K562 (cell line): ENCODE measurements at regions not wholly inside any gene's neighbourhood (a gene's known extent, or its start where the extent isn't known, plus 50 kb on each side); places are given as distances from the start of the nearest gene placed in this dataset.

Experiments used
- ATAC-seq: fragments of 200-7000 bp; cut with Tn5 transposase; 3 replicates; pipeline ENCODE4 v1.9.1; 2020; ENCODE audit warnings: moderate library complexity
- BruUV-seq: library from RNA; stranded (reverse); fragments of 400-500 nt; replicated peaks from 2 replicates; lab custom pipeline; 2021; lab: Mats Ljungman, UMichigan
- CTCF ChIA-PET: fragments of 300-600 bp; formaldehyde crosslinking; extraction: SDS; loops from one replicate; lab custom pipeline; 2021; ENCODE audit warnings: low intra/inter-chr PET ratio; lab: Yijun Ruan, JAX
- POLR2A ChIA-PET: fragments of 300-600, 350-650 bp; sonication (Branson Sonifier 250); formaldehyde crosslinking; extraction: SDS; loops from one replicate; lab custom pipeline; 2021; ENCODE audit warnings: antibody characterized with exemption, inconsistent platforms; lab: Yijun Ruan, JAX
- DNase-seq, 4 experiments: peaks; one replicate each; pipeline versions ENCODE4 v3.0.0 to v3.0.0-alpha.2; 2011 to 2018; ENCODE audit warnings: low spot score in 3 of 4, mixed read lengths in 3 of 4; ENCODE audit errors: extremely low read depth in 1 of 4
- FAIRE-seq: peaks from 2 replicates; lab custom pipeline; 2011; peaks lifted over from hg19 to GRCh38; lab: Jason Lieb, UNC
- H2AFZ ChIP-seq: 2 replicates; pipeline ENCODE4 v1.6.0; 2011; ENCODE audit warnings: low read depth, low read length, control low read depth, inconsistent platforms
- H3K27ac ChIP-seq: fragments of 200-600 bp; 3 replicates; pipeline ENCODE4 v1.8.0; 2011; ENCODE audit warnings: low read depth, mild to moderate bottlenecking, control low read depth, inconsistent platforms, low read length, moderate library complexity, mixed read lengths; ENCODE audit errors: extremely low read depth
- H3K27me3 ChIP-seq, 2 experiments: fragments of 300-600 bp in 1 of 2; 2 replicates in 1 of 2; 3 replicates in 1 of 2; pipeline versions ENCODE4 v1.6.0 to v1.8.0; 2011; ENCODE audit warnings: inconsistent platforms in 2 of 2, low read length in 2 of 2, mild to moderate bottlenecking in 1 of 2, mixed read lengths in 1 of 2, moderate library complexity in 1 of 2; ENCODE audit not compliant: control insufficient read depth in 2 of 2, insufficient read depth in 2 of 2
- H3K36me3 ChIP-seq: fragments of 300-600 bp; 3 replicates; pipeline ENCODE4 v1.8.0; 2011; ENCODE audit warnings: mild to moderate bottlenecking, low read length, inconsistent platforms; ENCODE audit not compliant: control insufficient read depth, insufficient read depth
- H3K4me1 ChIP-seq, 2 experiments: fragments of 200-600 bp in 1 of 2; replicated peaks in 1 of 2; 2 replicates in 1 of 2; 3 replicates in 1 of 2; pipeline versions ENCODE4 v1.5.1 to v1.8.0; 2011; ENCODE audit warnings: inconsistent platforms in 2 of 2, low read length in 2 of 2, mild to moderate bottlenecking in 1 of 2, mixed read lengths in 1 of 2, moderate library complexity in 1 of 2; ENCODE audit not compliant: control insufficient read depth in 2 of 2, insufficient read depth in 2 of 2
- H3K4me2 ChIP-seq: 2 replicates; pipeline ENCODE4 v1.6.1; 2011; ENCODE audit warnings: low read length, control low read depth, inconsistent platforms, mixed read lengths; ENCODE audit not compliant: insufficient read depth
- H3K4me3 ChIP-seq: fragments of 200-600 bp; sonication (generic), shearing (Covaris generic); 2 replicates; pipeline ENCODE4 v1.5.1; 2016; ENCODE audit warnings: control low read depth, inconsistent platforms
- H3K79me2 ChIP-seq: fragments of 200-600 bp; 3 replicates; pipeline ENCODE4 v1.8.0; 2011; ENCODE audit warnings: low read length, inconsistent platforms; ENCODE audit not compliant: control insufficient read depth, insufficient read depth
- H3K9ac ChIP-seq, 2 experiments: 2 replicates each; pipeline versions ENCODE4 v1.6.0 to v1.6.1; 2011; ENCODE audit warnings: low read depth in 2 of 2, low read length in 2 of 2, control low read depth in 1 of 2, inconsistent platforms in 1 of 2, mild to moderate bottlenecking in 1 of 2, mixed read lengths in 1 of 2; ENCODE audit not compliant: insufficient read depth in 1 of 2
- H3K9me1 ChIP-seq: one replicate; pipeline ENCODE4 v1.6.0; 2011; ENCODE audit warnings: inconsistent platforms, mild to moderate bottlenecking, low read length, moderate library complexity; ENCODE audit not compliant: control insufficient read depth, insufficient read depth
- H3K9me3 ChIP-seq: replicated peaks from 2 replicates; pipeline ENCODE4 v1.5.1; 2011; ENCODE audit warnings: low read depth, low read length, inconsistent platforms; ENCODE audit not compliant: control insufficient read depth, insufficient read depth
- H4K20me1 ChIP-seq: replicated peaks from 2 replicates; pipeline ENCODE4 v1.6.1; 2011; ENCODE audit warnings: low read length, inconsistent platforms, mixed read lengths; ENCODE audit not compliant: control insufficient read depth, insufficient read depth
- BCOR ChIP-seq: fragments of 450-650 bp; IDR thresholded peaks from 2 replicates; pipeline ENCODE4 v1.6.1; 2016
- C11orf30 ChIP-seq: fragments of 450-650 bp; IDR thresholded peaks from 2 replicates; pipeline ENCODE4 v1.6.1; 2016; ENCODE audit warnings: low read depth, mild to moderate bottlenecking
- HDAC2 ChIP-seq: fragments of 450-650 bp; IDR thresholded peaks from 2 replicates; pipeline ENCODE4 v1.6.1; 2016; ENCODE audit warnings: mild to moderate bottlenecking
- KDM1A ChIP-seq, 2 experiments: fragments of 450-650 bp; IDR thresholded peaks; 2 replicates each; pipeline ENCODE4 v1.6.1; 2016; ENCODE audit warnings: mild to moderate bottlenecking in 2 of 2
- MAFF ChIP-seq: IDR thresholded peaks from 2 replicates; pipeline ENCODE4 v1.6.1; 2012; ENCODE audit warnings: low read length, improper control_type of control experiment
- MAFG ChIP-seq: fragments of 450-650 bp; conservative IDR thresholded peaks from 2 replicates; pipeline ENCODE4 v1.6.1; 2016; ENCODE audit warnings: missing genetic modification characterization, missing compliant biosample characterization
- MAFK ChIP-seq: IDR thresholded peaks from 2 replicates; pipeline ENCODE4 v1.6.1; 2011; ENCODE audit warnings: low read length, improper control_type of control experiment
- MCM2 ChIP-seq: fragments of 450-650 bp; IDR thresholded peaks from 2 replicates; pipeline ENCODE4 v1.6.1; 2017; ENCODE audit warnings: low read depth, mild to moderate bottlenecking
- MYC ChIP-seq, 2 experiments: fragments of 250-450 bp in 1 of 2; sonication (Bioruptor Pico) in 1 of 2; IDR thresholded peaks; 2 replicates each; pipeline versions ENCODE4 v1.5.1 to v1.6.1; 2012 to 2021; ENCODE audit warnings: low read depth in 2 of 2, borderline replicate concordance in 1 of 2, improper control_type of control experiment in 1 of 2, low read length in 1 of 2, mild to moderate bottlenecking in 1 of 2, moderate library complexity in 1 of 2
- RBM25 ChIP-seq: fragments of 200-400 bp; formaldehyde crosslinking; IDR thresholded peaks from 2 replicates; pipeline ENCODE4 v1.6.1; 2018; ENCODE audit warnings: low read length, low read depth, moderate library complexity; ENCODE audit not compliant: severe bottlenecking
- SMARCA5 ChIP-seq: fragments of 450-650 bp; IDR thresholded peaks from 2 replicates; pipeline ENCODE4 v1.6.1; 2016
- ZBED1 ChIP-seq: IDR thresholded peaks from 2 replicates; pipeline ENCODE4 v1.6.1; 2014
- ZFP36 ChIP-seq: fragments of 150-350 bp; IDR thresholded peaks from 2 replicates; pipeline ENCODE4 v1.6.1; 2018; ENCODE audit warnings: low read length, low read depth; ENCODE audit not compliant: partially characterized antibody
- ZNF121 ChIP-seq: sonication (generic); formaldehyde crosslinking; conservative IDR thresholded peaks from 2 replicates; pipeline ENCODE4 v1.8.0; 2022; ENCODE audit warnings: missing genetic modification reagents
- ZNF316 ChIP-seq: fragments of 450-650 bp; IDR thresholded peaks from 2 replicates; pipeline ENCODE4 v1.6.1; 2016
- WGBS: fragments of 100-300 bp; shearing (Covaris generic); methylation state at CpG from one replicate; pipeline ENCODE4 v1.1.6; 2016; ENCODE audit warnings: low coverage, mixed read lengths; ENCODE audit not compliant: insufficient coverage; ENCODE audit errors: missing lambda C conversion rate; 5-methylcytosine and 5-hydroxymethylcytosine counted together
- in situ Hi-C: fragments of 300-500 bp; cut with MboI; formaldehyde crosslinking; loops from 4 replicates; pipeline ENCODE4 v1.15.0; 2018; ENCODE audit warnings: inconsistent platforms, mixed read lengths
- intact Hi-C: fragments of 100-400 bp; cut with micrococcal nuclease; formaldehyde crosslinking; loops from 2 replicates; pipeline ENCODE4 v1.14.2; 2022
- TF ChIP-seq, protein P1 (sequence below): sonication (generic); formaldehyde crosslinking; IDR thresholded peaks from 2 replicates; pipeline ENCODE4 v1.8.1; 2023; ENCODE audit warnings: mild to moderate bottlenecking, missing genetic modification reagents
- TF ChIP-seq, protein P2 (sequence below): fragments of 450-650 bp; conservative IDR thresholded peaks from 2 replicates; pipeline ENCODE4 v1.6.1; 2016; ENCODE audit warnings: missing genetic modification characterization, low read depth, mild to moderate bottlenecking, missing compliant biosample characterization, moderate library complexity

DNA sequence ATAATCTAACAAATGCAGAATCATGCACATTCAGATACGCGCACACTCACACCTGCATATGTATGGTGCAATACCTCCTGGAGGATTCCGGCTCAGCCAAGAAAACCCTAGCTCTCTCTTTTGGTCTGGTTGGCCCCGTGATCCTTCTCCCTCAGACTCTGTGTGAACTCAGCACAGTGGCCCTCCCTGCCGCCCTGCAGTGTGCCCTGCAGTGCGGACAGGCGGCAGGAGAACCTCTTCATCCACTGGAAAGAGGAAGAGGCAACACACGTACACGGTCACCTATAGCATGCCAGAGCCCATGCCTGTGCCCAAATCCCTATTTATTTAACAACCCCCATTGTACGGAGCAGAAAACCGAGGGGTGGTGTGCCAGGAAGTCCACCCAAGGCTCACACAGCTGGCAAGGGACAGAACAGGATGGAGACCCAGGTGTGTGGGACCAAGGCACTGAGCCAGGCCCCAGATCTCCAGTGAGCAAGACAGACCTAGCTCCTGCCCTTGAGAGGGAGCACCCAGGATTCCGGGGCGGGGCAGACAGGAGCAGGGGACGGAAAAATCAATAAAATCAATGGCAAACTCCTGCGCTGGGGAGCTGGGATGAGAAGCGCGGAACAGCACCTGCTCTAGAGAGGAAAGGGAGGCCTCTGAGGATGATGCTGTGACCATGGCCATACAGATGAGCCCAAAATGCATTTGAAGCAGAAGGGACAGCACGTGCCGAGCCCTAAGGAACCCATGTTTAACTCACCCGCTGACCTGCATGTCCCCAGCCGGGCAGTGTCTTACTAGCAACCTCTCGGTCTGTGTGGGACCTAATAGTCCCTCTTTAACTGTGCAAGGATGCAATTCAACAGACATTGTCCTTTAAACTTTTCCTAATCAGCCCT is 54.7 kb upstream of the CIBAR2 start (continued):
- TF ChIP-seq MYC (IDR thresholded peaks at IDR 0.05; ENCODE audit: low read depth, low read length): no peak
- no peak for TF ChIP-seq MYC (CRISPR knock-in tag; IDR thresholded peaks at IDR 0.05; ENCODE audit: borderline replicate concordance, low read depth)
- TF ChIP-seq, all 486 proteins: peak for 6

DNA sequence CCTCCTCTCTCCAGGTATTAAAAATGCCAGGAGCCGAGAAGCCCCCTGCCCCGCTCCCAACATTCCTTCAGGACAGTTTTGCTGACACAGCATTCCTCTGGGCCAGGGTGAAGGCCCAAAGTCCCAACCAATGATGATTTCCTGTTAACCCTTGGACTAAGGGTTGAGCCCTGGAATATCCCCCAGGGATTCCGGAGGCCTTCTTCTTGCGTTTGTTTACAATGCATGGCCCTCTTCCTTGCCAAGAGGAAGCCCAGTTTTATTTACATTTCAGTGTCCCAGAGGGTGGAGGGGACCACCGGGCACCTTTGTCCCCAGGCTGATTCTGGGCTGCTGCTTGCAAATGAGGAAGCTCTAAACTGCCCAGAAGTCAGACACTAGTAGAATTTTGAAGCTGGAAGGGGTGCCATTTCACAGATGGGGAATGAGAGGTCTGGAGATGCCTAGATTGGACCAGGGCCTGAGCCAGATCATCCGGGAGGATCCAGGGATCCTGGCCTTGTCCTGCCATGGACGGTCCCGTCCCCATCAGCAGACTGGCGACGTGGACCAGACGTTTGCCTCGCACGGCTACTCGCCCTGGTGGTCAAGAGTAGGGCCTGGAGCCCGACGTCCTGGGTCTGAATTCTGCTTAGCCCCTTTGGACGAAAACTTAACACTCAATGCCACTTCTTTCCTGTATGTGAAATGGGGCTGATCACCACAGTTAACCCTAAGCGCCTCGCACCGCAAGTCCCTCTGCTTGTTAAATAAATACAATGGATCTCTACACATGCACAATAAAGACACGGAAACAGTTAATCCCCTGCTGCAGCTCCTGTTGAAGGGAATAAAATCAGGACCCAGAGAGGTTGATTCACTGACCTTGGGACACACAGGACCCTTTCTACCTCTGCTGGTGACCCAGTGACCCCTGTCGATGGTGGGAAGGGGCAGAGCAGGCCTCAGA is 55.6 kb upstream of the CIBAR2 start:
- CTCF ChIA-PET: no interaction called here
- Histone ChIP-seq H3K4me3 (no peak overlapping the region), H3K27me3 (peaks cover 10 to 31% of the 10 kb centered on the region in 2 experiments; a peak in 4 of 5 replicates), H3K36me3 (0 out of 3 replicates have a peak, but pooled peaks cover under 1% of the 10 kb centered on the region), H4K20me1 (peaks cover 19% of the 10 kb centered on the region), H3K27ac (no peak overlapping the region), H3K4me1 (peaks cover 19 to 51% of the 10 kb centered on the region in 2 experiments), H2AFZ (no peak overlapping the region), H3K9ac (no peak overlapping the region; a peak in 1 of 4 replicates), H3K4me2 (no peak overlapping the region), H3K79me2 (peaks cover 32% of the 10 kb centered on the region), H3K9me1 (no peaks in the 10 kb centered on the region), H3K9me3 (no peaks in the 10 kb centered on the region)
- WGBS: 65% methylated on average over 22 of the region's 22 CpGs
- in situ Hi-C loops (no loop called here), intact Hi-C loops (no loop called here)
- FAIRE-seq: no peak
- TF ChIP-seq ZBED1 (no peak), MAFK (peak; percentile 99), MCM2 (no peak), ZFP36 (peak; percentile 78), MAFF (peak; percentile 98), C11orf30 (peak; percentile 95), KDM1A (IDR thresholded peaks at IDR 0.05) (peak in 1 of 2 experiments; percentile 72; a peak in 2 of 4 replicates), MAFG (tag) (peak; percentile 96), ZNF121 (no peak), HDAC2 (peak; percentile 37; the same call in 1 of the 2 replicates), ZNF316 (peak; percentile 98), BCOR (peak; percentile 72), SMARCA5 (0 out of 2 replicates have a peak, but pooled peaks have one; percentile 25), RBM25 (peak; percentile 56)
- TF ChIP-seq, protein P1, sequence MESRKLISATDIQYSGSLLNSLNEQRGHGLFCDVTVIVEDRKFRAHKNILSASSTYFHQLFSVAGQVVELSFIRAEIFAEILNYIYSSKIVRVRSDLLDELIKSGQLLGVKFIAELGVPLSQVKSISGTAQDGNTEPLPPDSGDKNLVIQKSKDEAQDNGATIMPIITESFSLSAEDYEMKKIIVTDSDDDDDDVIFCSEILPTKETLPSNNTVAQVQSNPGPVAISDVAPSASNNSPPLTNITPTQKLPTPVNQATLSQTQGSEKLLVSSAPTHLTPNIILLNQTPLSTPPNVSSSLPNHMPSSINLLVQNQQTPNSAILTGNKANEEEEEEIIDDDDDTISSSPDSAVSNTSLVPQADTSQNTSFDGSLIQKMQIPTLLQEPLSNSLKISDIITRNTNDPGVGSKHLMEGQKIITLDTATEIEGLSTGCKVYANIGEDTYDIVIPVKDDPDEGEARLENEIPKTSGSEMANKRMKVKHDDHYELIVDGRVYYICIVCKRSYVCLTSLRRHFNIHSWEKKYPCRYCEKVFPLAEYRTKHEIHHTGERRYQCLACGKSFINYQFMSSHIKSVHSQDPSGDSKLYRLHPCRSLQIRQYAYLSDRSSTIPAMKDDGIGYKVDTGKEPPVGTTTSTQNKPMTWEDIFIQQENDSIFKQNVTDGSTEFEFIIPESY (CRISPR knock-in tag): 0 out of 2 replicates have a peak, but pooled peaks have one; percentile 38
- TF ChIP-seq, protein P2, sequence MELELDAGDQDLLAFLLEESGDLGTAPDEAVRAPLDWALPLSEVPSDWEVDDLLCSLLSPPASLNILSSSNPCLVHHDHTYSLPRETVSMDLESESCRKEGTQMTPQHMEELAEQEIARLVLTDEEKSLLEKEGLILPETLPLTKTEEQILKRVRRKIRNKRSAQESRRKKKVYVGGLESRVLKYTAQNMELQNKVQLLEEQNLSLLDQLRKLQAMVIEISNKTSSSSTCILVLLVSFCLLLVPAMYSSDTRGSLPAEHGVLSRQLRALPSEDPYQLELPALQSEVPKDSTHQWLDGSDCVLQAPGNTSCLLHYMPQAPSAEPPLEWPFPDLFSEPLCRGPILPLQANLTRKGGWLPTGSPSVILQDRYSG (tag): no peak
- BruUV-seq: no TSS peak
- no peak for DNase-seq
- POLR2A ChIA-PET: interaction anchor here (0.6 kb wide), 1 partner anchor 28 kb away, joined by 3 read pairs; no protein-coding TSS in a partner anchor
- no peak for ATAC-seq
